ENCODE measurements at regions not wholly inside any gene's neighbourhood (a gene's known extent, or its start where the extent isn't known, plus 50 kb on each side); places are given as distances from the start of the nearest gene placed in this dataset.

DNA sequence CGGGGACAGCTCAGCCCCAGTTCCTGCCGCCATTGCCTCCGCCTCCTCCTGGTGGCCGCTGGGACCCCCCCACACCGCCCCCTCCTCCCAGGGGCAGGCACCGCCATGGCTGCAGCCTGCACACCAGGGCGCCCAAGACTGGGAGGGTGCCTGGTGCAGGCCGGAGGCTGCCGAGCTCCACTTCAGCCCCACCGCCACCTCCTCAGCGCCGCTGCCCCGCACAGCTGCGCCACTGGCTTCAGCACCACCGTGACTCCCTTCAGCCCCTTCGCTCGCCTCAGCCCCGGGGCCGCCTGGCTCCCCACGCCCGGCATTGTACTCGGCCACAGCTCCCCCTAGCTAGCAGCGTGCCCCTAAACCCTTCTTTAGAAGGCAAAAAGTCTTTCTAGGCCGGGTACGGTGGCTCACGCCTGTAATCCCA, 131.1 kb downstream of the CRYBB2 start:
- Histone ChIP-seq H3K36me3 (ENCODE audit: control insufficient read depth, insufficient read depth, low read length) (peaks cover 51% of the 10 kb centered on the region), H3K27me3 (ENCODE audit: control insufficient read depth, insufficient read depth, low read length) (no peaks in the 10 kb centered on the region), H3K9me3 (replicated peaks; ENCODE audit: control insufficient read depth, low read depth, low read length) (no peaks in the 10 kb centered on the region), H3K4me1 (ENCODE audit: control insufficient read depth, insufficient read depth, low read length) (no peaks in the 10 kb centered on the region), H3K4me3 (ENCODE audit: low read length) (no peak overlapping the region), H3K27ac (ENCODE audit: low read length) (no peak overlapping the region)
- DNase-seq, result no peak
- WGBS (ENCODE audit: insufficient coverage), result 89% methylated on average over 26 of the region's 26 CpGs

DNA sequence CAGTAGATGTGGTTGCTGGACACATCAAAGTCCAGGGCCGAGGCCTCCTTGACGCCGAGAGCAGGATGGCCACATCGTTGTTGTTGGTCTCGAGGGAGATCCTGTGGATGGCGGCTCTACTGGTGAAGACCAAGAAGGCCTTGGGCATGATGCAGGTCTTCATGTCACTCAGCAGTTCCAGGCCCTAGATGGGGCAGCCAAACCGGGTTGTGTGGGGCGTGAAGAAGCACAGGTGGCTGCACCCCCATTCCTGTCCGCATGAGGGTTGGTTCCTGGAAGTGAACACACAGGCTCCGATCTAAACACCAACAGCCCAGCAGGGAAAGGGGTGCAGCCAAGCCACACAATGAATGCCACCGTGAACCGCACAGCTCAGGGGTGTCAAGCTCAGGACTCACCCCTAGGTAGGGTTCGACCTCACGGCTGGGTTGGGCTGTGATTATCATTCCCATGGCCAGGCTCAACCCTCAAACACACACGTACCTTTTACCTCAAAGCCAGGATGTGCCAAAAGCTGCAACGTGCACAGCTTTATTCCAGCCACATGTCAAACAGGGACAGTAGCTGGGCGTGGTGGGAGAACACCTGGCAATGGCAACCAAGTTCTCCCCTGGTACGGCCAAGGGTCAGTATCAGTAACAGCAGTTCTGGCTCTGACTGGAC, 132.3 kb downstream of the CRYBB2 start:
- no peaks in the 10 kb centered on the region for H3K4me1 ChIP-seq (ENCODE audit: control insufficient read depth, insufficient read depth, low read length)
- no peak overlapping the region for H3K27ac ChIP-seq (ENCODE audit: low read length)
- no peak overlapping the region for H3K4me3 ChIP-seq (ENCODE audit: low read length)
- H3K36me3 ChIP-seq (ENCODE audit: control insufficient read depth, insufficient read depth, low read length), result peaks cover 52% of the 10 kb centered on the region
- no peaks in the 10 kb centered on the region for H3K27me3 ChIP-seq (ENCODE audit: control insufficient read depth, insufficient read depth, low read length)
- no peak for DNase-seq
- no peaks in the 10 kb centered on the region for H3K9me3 ChIP-seq (replicated peaks; ENCODE audit: control insufficient read depth, low read depth, low read length)
- 92% methylated on average over 18 of the region's 18 CpGs for WGBS (ENCODE audit: insufficient coverage)

DNA sequence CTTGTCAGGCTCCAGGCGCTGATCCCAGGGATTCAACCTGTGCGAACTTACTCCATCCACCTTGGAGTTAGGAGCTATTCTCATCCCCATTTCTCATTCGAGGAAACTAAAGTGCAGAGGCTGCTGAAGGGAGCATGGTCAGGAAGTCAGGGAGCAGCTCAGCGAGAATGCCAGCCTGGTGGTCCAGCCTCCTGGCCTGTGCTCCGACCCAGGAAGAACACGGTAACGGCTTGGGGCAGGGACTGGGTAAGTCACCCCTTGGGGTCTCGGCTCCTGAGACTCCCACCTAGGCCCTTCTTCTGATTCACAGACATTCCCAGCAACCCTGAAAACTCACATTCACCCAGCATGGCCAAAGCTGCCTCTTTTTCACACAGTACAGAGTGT, 132.8 kb downstream of the CRYBB2 start:
- no peak for DNase-seq
- Histone ChIP-seq H3K9me3 (replicated peaks; ENCODE audit: control insufficient read depth, low read depth, low read length) (no peaks in the 10 kb centered on the region), H3K27ac (ENCODE audit: low read length) (no peak overlapping the region), H3K4me3 (ENCODE audit: low read length) (no peak overlapping the region), H3K27me3 (ENCODE audit: control insufficient read depth, insufficient read depth, low read length) (no peaks in the 10 kb centered on the region), H3K4me1 (ENCODE audit: control insufficient read depth, insufficient read depth, low read length) (no peaks in the 10 kb centered on the region), H3K36me3 (ENCODE audit: control insufficient read depth, insufficient read depth, low read length) (peaks cover 54% of the 10 kb centered on the region)
- 86% methylated on average over 5 of the region's 8 CpGs for WGBS (ENCODE audit: insufficient coverage)

DNA sequence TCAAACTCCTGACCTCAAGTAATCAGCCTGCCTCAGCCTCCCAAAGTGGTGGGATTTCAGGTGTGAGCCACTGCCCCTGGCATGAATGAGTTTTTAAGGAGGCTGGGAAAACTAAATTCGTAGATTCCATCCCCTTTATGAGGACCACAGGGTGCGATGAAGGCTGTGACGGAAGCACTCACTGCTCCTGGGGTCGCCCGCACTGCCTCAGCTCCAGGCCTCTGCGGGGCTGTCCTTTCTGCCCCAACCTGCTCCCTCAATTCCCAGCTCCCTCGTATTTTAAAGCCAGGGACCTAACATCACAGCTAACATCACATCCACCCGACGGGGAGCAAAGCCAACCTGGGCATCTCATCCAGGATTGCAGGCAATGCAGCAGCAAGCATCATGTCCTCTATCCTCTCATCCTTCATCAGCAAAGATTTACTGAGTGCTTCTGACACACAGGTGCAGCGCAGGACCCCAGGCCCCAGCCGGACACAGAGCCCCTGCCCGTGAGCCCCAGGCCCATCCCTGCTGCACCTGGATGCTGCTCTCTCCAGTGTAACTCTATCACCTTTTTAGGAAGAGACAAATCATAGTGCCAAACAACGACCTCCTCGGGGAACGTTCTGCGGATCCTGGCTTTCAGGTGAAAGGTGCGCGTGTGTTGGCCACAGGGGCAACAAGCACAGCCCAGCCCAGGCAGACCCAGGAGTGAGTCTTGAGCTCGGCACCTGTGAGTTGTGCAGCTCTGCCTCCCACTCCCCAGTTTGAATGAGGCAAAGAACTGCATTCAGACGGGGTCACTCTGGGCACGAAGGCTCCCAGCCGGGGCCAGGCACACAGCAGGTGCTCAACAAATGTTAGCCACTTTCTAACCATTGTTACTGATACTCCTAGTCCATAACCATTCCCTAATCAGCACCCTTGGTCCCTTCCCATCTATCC, 134.3 kb downstream of the CRYBB2 start:
- no peaks in the 10 kb centered on the region for H3K27me3 ChIP-seq (ENCODE audit: control insufficient read depth, insufficient read depth, low read length)
- H3K27ac ChIP-seq (ENCODE audit: low read length), result no peak overlapping the region
- WGBS (ENCODE audit: insufficient coverage), result 89% methylated on average over 22 of the region's 22 CpGs
- H3K36me3 ChIP-seq (ENCODE audit: control insufficient read depth, insufficient read depth, low read length), result peaks cover 69% of the 10 kb centered on the region
- no peak for DNase-seq
- no peaks in the 10 kb centered on the region for H3K4me1 ChIP-seq (ENCODE audit: control insufficient read depth, insufficient read depth, low read length)
- no peaks in the 10 kb centered on the region for H3K9me3 ChIP-seq (replicated peaks; ENCODE audit: control insufficient read depth, low read depth, low read length)
- no peak overlapping the region for H3K4me3 ChIP-seq (ENCODE audit: low read length)

DNA sequence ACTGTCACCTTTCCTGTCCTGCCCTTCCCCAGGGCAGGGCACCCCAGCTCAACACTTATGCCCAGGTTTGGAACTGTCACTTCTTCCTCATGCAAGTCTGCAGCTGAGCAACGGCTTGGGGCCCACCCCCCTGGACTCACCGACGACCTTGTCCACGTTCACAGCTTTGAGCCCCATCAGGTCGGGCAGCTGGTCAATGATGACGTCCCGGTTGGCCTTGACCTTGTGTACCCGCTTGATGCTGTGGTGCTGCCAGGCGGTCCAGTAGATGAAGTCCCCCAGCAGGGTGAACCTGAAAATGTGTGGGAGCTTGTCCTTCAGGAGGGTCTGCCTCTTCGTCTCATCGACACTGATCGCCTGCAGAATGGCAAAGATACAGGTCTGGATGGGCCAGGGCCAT, 135.0 kb downstream of the CRYBB2 start:
- Histone ChIP-seq H3K27me3 (ENCODE audit: control insufficient read depth, insufficient read depth, low read length) (no peaks in the 10 kb centered on the region), H3K4me3 (ENCODE audit: low read length) (no peak overlapping the region), H3K36me3 (ENCODE audit: control insufficient read depth, insufficient read depth, low read length) (peaks cover 70% of the 10 kb centered on the region), H3K9me3 (replicated peaks; ENCODE audit: control insufficient read depth, low read depth, low read length) (no peaks in the 10 kb centered on the region), H3K4me1 (ENCODE audit: control insufficient read depth, insufficient read depth, low read length) (no peaks in the 10 kb centered on the region), H3K27ac (ENCODE audit: low read length) (no peak overlapping the region)
- WGBS (ENCODE audit: insufficient coverage), result 93% methylated on average over 12 of the region's 12 CpGs
- no peak for DNase-seq

DNA sequence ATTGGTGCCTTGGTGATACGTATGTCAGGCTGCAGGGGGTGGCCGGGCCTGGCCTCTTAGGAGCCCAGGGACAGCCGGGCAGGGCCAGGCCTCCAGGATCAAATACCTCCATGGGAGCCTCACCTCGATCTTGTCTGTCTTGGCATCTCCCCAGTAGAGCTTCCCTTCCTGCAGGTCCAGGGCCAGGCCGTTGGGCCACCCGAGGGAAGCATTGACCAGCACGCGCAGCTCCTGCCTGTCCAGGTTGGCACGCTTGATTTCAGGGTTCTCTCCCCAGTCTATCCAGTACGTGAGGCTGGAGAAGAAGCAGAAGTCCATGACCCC, 137.7 kb downstream of the CRYBB2 start:
- 90% methylated on average over 10 of the region's 10 CpGs for WGBS (ENCODE audit: insufficient coverage)
- Histone ChIP-seq H3K27me3 (ENCODE audit: control insufficient read depth, insufficient read depth, low read length) (no peaks in the 10 kb centered on the region), H3K9me3 (replicated peaks; ENCODE audit: control insufficient read depth, low read depth, low read length) (no peaks in the 10 kb centered on the region), H3K4me1 (ENCODE audit: control insufficient read depth, insufficient read depth, low read length) (no peaks in the 10 kb centered on the region), H3K4me3 (ENCODE audit: low read length) (no peak overlapping the region), H3K36me3 (ENCODE audit: control insufficient read depth, insufficient read depth, low read length) (peaks cover 63% of the 10 kb centered on the region), H3K27ac (ENCODE audit: low read length) (no peak overlapping the region)
- no peak for DNase-seq

DNA sequence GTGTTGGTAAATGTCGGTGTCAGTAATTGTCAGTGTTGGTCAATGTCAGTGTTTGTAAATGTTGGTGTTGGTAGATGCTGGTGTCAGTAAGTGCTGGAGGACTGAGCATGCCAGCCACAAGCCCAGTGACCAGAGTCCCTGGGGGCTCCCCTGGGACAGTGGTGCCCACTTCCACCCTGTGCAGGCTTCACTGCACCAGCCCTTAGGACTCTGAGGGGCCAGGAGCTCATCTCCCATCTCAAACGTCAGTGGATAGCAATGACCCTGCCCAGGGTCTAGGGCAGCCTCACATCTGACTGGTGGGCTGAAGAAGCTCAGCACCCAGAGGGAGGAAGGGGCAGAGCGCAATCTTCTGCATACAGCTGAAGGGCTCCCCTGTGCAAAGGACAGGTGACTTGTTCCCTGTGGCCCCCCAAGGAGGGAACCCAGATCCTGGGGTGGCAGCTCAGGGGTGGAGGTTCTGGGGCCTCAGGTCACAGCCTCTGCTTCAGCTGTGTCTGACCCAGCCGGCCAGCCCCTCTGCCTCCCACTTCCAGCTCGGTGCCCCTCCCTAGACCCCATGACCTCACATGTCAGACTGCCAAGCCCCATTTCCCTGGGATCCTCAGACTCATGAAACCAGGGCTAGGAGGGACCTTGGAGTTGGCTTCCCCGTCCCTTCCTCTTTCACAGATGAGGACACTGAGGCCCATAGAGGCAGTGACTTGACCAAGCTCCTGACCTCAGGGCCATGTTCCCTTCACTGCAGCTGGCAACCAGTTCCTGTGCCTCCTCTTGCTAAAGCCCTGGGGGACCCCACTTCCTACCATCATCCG, 138.4 kb downstream of the CRYBB2 start:
- H3K4me1 ChIP-seq (ENCODE audit: control insufficient read depth, insufficient read depth, low read length), result peaks cover 7% of the 10 kb centered on the region
- H3K27ac ChIP-seq (ENCODE audit: low read length), result no peak overlapping the region
- H3K4me3 ChIP-seq (ENCODE audit: low read length), result no peak overlapping the region
- no peaks in the 10 kb centered on the region for H3K27me3 ChIP-seq (ENCODE audit: control insufficient read depth, insufficient read depth, low read length)
- H3K36me3 ChIP-seq (ENCODE audit: control insufficient read depth, insufficient read depth, low read length), result peaks cover 59% of the 10 kb centered on the region
- 82% methylated on average over 6 of the region's 7 CpGs for WGBS (ENCODE audit: insufficient coverage)
- H3K9me3 ChIP-seq (replicated peaks; ENCODE audit: control insufficient read depth, low read depth, low read length), result no peaks in the 10 kb centered on the region
- DNase-seq, result no peak

DNA sequence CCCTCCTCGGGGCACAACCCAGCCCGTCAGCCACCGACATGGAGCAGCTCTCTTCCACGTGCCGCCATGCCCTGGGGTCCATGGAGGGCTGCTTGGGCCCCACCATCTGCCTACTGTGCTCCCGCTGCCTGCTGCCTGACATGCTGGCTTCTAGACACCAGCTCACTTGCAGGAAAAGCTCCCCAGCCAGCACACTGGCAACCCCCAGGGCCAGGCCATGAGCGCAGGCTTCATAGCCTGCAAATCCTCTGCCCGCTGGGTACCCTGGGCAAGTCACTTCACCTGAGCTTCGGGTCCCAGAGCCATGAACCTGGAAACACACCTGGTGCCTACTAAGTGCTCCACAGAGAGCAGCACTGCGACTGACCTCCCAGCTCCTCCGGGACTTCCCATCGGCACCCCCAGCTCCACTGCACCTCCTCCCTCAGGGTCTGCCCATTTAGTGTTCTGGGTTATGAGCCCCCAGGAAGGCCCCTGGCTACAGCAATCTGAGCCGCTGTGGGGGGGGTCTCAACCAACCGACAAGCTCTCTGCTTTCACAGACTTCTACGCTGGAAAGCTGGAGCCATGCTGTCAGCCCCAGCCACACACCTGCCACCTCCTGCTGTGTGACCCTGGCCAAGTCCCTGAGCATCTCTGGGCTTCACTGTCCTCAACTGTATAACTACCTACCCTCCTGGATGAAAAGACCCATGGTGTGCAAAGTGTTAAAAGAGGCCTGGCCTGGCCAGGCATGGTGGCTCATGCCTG, 139.2 kb downstream of the CRYBB2 start:
- Histone ChIP-seq H3K27me3 (ENCODE audit: control insufficient read depth, insufficient read depth, low read length) (no peaks in the 10 kb centered on the region), H3K36me3 (ENCODE audit: control insufficient read depth, insufficient read depth, low read length) (peaks cover 56% of the 10 kb centered on the region), H3K9me3 (replicated peaks; ENCODE audit: control insufficient read depth, low read depth, low read length) (no peaks in the 10 kb centered on the region), H3K4me1 (ENCODE audit: control insufficient read depth, insufficient read depth, low read length) (peaks cover 10% of the 10 kb centered on the region), H3K4me3 (ENCODE audit: low read length) (no peak overlapping the region), H3K27ac (ENCODE audit: low read length) (no peak overlapping the region)
- DNase-seq, result no peak
- 82% methylated on average over 14 of the region's 15 CpGs for WGBS (ENCODE audit: insufficient coverage)

DNA sequence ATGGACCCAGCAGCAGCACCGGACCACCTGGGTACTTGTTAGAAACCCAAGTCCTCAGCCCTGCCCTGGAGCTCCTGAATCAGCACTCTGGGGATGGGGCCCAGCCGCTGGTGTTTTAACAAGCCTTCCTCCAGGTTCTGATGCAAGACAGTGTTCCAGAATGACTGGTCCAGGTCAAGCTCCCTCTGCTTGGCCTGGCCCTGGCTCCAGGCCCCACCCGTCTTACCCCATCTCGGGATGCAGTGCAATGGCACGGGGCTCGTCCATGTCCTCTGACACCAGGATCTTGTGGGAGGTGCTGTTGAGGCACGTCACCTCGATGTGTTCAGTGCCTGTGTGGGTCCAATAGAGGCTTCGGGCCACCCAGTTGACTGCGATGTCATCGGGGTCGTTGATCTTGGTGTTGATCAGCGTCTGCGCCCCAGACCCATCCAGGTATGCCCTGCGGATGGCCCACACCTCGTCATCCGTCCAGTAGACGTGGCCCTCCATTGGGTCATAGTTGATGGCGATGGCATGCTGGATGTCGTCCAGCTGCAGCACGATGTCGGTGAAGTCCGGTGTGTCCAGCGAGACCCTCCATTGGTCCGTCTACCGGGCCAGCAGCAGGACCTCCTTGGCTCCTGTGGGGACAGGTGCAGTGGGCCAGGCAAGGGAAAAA, 140.3 kb downstream of the CRYBB2 start:
- DNase-seq, result no peak
- Histone ChIP-seq H3K4me3 (ENCODE audit: low read length) (no peak overlapping the region), H3K27ac (ENCODE audit: low read length) (no peak overlapping the region), H3K9me3 (replicated peaks; ENCODE audit: control insufficient read depth, low read depth, low read length) (no peaks in the 10 kb centered on the region), H3K27me3 (ENCODE audit: control insufficient read depth, insufficient read depth, low read length) (no peaks in the 10 kb centered on the region), H3K4me1 (ENCODE audit: control insufficient read depth, insufficient read depth, low read length) (peaks cover 20% of the 10 kb centered on the region), H3K36me3 (ENCODE audit: control insufficient read depth, insufficient read depth, low read length) (peaks cover 49% of the 10 kb centered on the region)
- WGBS (ENCODE audit: insufficient coverage), result 91% methylated on average over 26 of the region's 26 CpGs
